Stomach (tissue), 8 donors: ENCODE measurements at regions not wholly inside any gene's neighbourhood (a gene's known extent, or its start where the extent isn't known, plus 50 kb on each side); places are given as distances from the start of the nearest gene placed in this dataset.

Source experiments
- DNase-seq, 2 donors: peaks; one replicate each; pipeline versions ENCODE4 v3.0.0 to v3.0.0-alpha.2; 2013 to 2019
- H3K27ac ChIP-seq, 5 donors: fragments of 200-600 bp in 4 of 5; sonication (generic) in 4 of 5; one replicate each; pipeline ENCODE4 v1.5.1; 2013 to 2019; ENCODE audit warnings: mild to moderate bottlenecking in 1 of 5, moderate library complexity in 1 of 5
- H3K27me3 ChIP-seq, 3 donors: fragments of 200-600 bp; sonication (generic); one replicate each; pipeline ENCODE4 v1.5.1; 2017 to 2019; ENCODE audit warnings: mixed run types in 1 of 3
- H3K36me3 ChIP-seq, 4 donors: fragments of 200-600 bp; sonication (generic); 1 replicate in 3 of 4; 2 replicates in 1 of 4; pipeline ENCODE4 v1.5.1; 2016 to 2019
- H3K4me1 ChIP-seq, 4 donors: fragments of 200-600 bp; sonication (generic); one replicate each; pipeline ENCODE4 v1.5.1; 2016 to 2019
- H3K4me3 ChIP-seq, 4 donors: fragments of 200-600 bp; sonication (generic) in 3 of 4; one replicate each; pipeline ENCODE4 v1.5.1; 2016 to 2019; ENCODE audit warnings: mild to moderate bottlenecking in 1 of 4
- H3K9me3 ChIP-seq, 4 donors: fragments of 200-600 bp; sonication (generic); one replicate each; pipeline ENCODE4 v1.5.1; 2016 to 2019
- CTCF ChIP-seq, 7 experiments: fragments of 450-650 bp in 4 of 7; fragments of 200-600 bp in 3 of 7; sonication (generic) in 3 of 7; IDR thresholded peaks; one replicate each; pipeline ENCODE4 v1.5.1; 2016 to 2019; ENCODE audit warnings: antibody characterized with exemption in 7 of 7, control low read depth in 2 of 7, mild to moderate bottlenecking in 1 of 7
- EP300 ChIP-seq: sonication (generic); formaldehyde crosslinking; IDR thresholded peaks from one replicate; pipeline ENCODE4 v1.6.1; 2017; ENCODE audit warnings: antibody characterized with exemption
- POLR2A ChIP-seq, 4 donors: fragments of 450-650 bp; IDR thresholded peaks; one replicate each; pipeline ENCODE4 v1.6.1; 2016; ENCODE audit warnings: antibody characterized with exemption in 4 of 4, control low read depth in 2 of 4, mild to moderate bottlenecking in 1 of 4, moderate library complexity in 1 of 4
- POLR2AphosphoS5 ChIP-seq, 3 donors: sonication (generic); formaldehyde crosslinking; IDR thresholded peaks; one replicate each; pipeline ENCODE4 v1.6.1; 2016; ENCODE audit warnings: antibody characterized with exemption in 3 of 3
- WGBS, 5 donors: extraction: QIAGEN DNeasy Blood & Tissue Kit in 3 of 5; methylation state at CpG; one replicate each; pipeline versions ENCODE4 v1.1.5 to v1.1.7; 2013 to 2018; 5-methylcytosine and 5-hydroxymethylcytosine counted together
- intact Hi-C: fragments of 100-400 bp; cut with DNase I; formaldehyde crosslinking; loops from one replicate; pipeline ENCODE4 v1.15.1; 2023; ENCODE audit warnings: low total_unique reads
- donor health status: healthy with polysubstance abuse.
- donor health status: Bipolar disorder and iron deficiency.
- donor health status: healthy.

GRCh38 chr2:57119141-57119540 is 927.5 kb upstream of the VRK2 start:
- H3K9me3 ChIP-seq = no peaks in the 10 kb centered on the region
- no peak overlapping the region for H3K27ac ChIP-seq
- DNase-seq = no peak
- no peak overlapping the region for H3K4me3 ChIP-seq
- TF ChIP-seq POLR2A (IDR thresholded peaks at IDR 0.05) (no peak), POLR2AphosphoS5 (IDR thresholded peaks at IDR 0.05) (no peak), CTCF (IDR thresholded peaks at IDR 0.05) (no peak), EP300 (no peak)
- intact Hi-C loops = no loop called here
- no peaks in the 10 kb centered on the region for H3K36me3 ChIP-seq
- no peaks in the 10 kb centered on the region for H3K27me3 ChIP-seq
- no peaks in the 10 kb centered on the region for H3K4me1 ChIP-seq

GRCh38 chr2:57126410-57126809 is 920.2 kb upstream of the VRK2 start:
- 68 to 95% (median 81%) methylated on average over 2 of the region's 2 CpGs for WGBS, 5 donors
- TF ChIP-seq POLR2AphosphoS5 (IDR thresholded peaks at IDR 0.05) = no peak
- no peak for TF ChIP-seq POLR2A (IDR thresholded peaks at IDR 0.05)
- TF ChIP-seq CTCF (IDR thresholded peaks at IDR 0.05) = no peak
- no peak for TF ChIP-seq EP300
- H3K36me3 ChIP-seq = no peaks in the 10 kb centered on the region
- intact Hi-C loops = no loop called here
- no peaks in the 10 kb centered on the region for H3K27me3 ChIP-seq
- H3K4me1 ChIP-seq = no peaks in the 10 kb centered on the region
- no peak overlapping the region for H3K4me3 ChIP-seq
- DNase-seq = no peak
- H3K27ac ChIP-seq = no peak overlapping the region
- H3K9me3 ChIP-seq = no peaks in the 10 kb centered on the region

- DNase-seq = no peak
- intact Hi-C loops = no loop called here
- no peaks in the 10 kb centered on the region for H3K4me1 ChIP-seq
- H3K36me3 ChIP-seq = no peaks in the 10 kb centered on the region
- H3K27ac ChIP-seq = no peak overlapping the region
- H3K9me3 ChIP-seq = no peaks in the 10 kb centered on the region
- no peak for TF ChIP-seq POLR2A (IDR thresholded peaks at IDR 0.05)
- no peak for TF ChIP-seq CTCF (IDR thresholded peaks at IDR 0.05)
- TF ChIP-seq POLR2AphosphoS5 (IDR thresholded peaks at IDR 0.05) = no peak
- TF ChIP-seq EP300 = no peak
- WGBS, 5 donors = 34 to 70% (median 58%) methylated on average over 1 of the region's 1 CpG
- no peaks in the 10 kb centered on the region for H3K27me3 ChIP-seq
- no peak overlapping the region for H3K4me3 ChIP-seq
Measured at GRCh38 chr2:57139179-57139578, 907.4 kb upstream of the VRK2 start.

- DNase-seq = peak in 1 of 2 donors; percentile 3
- TF ChIP-seq POLR2AphosphoS5 (IDR thresholded peaks at IDR 0.05) (no peak), EP300 (no peak), POLR2A (IDR thresholded peaks at IDR 0.05) (no peak), CTCF (IDR thresholded peaks at IDR 0.05) (no peak)
- Histone ChIP-seq H3K27ac (no peak overlapping the region), H3K27me3 (no peaks in the 10 kb centered on the region), H3K4me3 (no peak overlapping the region), H3K36me3 (no peaks in the 10 kb centered on the region), H3K4me1 (no peaks in the 10 kb centered on the region), H3K9me3 (peaks cover 0 to 11% (median 0%) of the 10 kb centered on the region in 4 donors)
- intact Hi-C loops = no loop called here
Measured at GRCh38 chr2:57141269-57141668, 905.3 kb upstream of the VRK2 start.
